SKM-1 treated with dmso at 0.1 percent for 144 hours (cell line): ENCODE measurements at regions not wholly inside any gene's neighbourhood (a gene's known extent, or its start where the extent isn't known, plus 50 kb on each side); places are given as distances from the start of the nearest gene placed in this dataset.

ENCODE experiments used
- DNase-seq: peaks from one replicate; lab custom pipeline; 2025; ENCODE audit not compliant: unreplicated experiment; lab: John Stamatoyannopoulos, UW

DNA sequence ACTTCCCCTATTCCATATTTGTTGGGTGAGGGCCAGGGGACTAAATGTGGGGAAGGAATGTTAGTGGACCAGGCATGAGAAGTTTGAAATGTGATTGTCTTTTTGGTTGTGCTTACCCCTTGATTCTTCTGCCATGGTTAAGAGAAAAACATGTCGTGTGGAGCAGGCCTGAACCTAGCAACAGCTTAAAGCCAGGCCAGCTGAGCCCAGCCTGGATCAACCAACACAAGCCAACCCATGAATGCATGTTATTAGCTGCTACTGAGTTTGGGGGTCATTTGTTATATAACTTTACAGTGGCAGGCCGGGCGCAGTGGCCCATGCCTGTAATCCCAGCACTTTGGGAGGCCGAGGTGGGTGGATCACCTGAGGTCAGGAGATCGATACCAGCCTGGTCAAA, 52.4 kb upstream of the TRIO start:
- DNase-seq: no peak

DNA sequence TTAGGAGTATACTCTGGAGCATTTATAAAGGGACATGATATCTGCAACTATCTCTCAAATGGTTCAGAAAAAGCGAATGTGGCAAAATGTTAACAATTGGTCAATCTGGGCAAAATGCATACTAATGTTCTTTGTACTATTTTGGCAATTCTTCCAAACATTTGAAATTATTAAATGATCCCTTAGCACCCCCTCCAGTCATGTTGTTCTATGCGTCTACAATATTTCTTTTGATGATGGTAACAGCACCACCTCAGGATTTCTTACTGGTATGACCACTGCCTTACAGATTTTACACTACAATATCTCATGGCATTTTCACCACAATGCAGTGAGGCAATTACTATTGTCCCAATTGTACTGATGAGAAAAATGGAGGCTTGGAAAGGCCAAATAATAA, 52.9 kb upstream of the TRIO start:
- no peak for DNase-seq

DNA sequence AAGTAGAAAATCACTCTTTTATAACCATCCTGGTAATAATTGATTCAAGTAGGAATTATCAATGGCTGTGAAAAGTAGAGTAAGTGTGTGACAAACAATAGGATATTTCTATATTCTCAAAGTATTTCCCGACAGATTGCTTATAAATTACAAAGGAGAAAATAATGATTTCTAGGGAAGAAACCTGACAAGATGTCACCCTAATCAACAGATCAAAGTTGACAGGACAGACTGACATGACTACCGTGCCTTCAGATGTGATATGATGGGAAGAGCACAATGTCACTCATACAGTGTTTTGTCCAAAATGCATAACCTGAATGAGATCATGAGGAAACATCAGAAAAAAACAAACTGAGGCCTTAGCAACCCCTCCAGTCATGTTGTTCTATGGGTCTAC, 53.9 kb upstream of the TRIO start:
- no peak for DNase-seq

DNA sequence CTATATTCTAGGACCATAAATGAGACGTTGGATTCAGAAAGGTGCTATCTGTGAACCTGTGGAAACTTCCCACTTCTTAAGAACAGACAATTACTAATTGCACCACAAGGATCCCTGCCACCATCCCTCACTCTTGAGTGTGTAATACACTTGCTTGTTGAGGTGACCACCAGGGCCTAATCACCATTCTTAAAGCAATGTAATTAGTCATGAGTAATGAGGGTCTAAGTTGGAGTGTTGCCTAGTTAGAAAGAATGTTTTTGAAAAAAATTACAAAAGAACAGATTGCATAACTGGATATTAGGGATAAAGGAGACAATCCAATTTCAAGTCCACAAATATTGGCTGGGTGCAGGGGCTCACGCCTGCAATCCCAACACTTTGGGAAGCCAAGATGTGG, 56.9 kb upstream of the TRIO start:
- no peak for DNase-seq

DNA sequence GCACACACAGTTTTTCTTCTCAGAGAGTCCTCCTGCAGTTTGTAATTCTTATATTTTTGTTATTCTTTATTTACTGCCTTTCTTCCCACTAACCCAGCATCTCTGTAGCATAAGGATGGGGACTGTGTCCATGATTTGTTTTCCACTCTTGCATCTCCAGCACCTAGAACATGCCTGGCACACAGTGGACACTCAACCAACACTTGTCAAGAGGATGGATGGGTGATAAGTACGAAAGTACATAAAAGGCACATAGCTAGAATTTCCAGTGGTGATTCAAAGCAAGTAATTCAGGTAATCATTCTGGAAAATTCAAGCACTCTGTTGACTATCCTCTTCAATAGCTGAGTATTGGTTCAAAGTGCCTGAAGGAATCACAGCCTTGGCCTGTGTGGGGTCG, 60.2 kb upstream of the TRIO start:
- DNase-seq: no peak

DNA sequence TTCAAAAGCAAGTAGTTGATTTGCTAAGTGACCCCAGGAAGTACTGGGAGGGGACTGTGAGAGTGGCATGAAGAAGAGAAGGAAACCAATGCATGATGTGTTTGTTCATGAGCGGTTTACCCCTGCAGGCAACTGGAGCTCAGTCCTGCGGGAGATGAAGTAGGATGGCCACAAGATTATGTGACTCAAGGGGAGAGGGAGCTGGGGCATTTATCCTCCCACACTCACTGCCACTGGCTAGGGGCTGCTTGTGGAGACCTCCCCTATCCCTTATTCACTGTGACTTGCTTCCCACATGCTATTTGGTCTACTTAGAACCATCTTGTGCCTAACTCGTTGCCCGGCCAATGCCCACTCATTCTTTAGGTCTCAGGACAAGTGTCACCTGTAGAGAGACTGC, 60.6 kb upstream of the TRIO start:
- no peak for DNase-seq

DNA sequence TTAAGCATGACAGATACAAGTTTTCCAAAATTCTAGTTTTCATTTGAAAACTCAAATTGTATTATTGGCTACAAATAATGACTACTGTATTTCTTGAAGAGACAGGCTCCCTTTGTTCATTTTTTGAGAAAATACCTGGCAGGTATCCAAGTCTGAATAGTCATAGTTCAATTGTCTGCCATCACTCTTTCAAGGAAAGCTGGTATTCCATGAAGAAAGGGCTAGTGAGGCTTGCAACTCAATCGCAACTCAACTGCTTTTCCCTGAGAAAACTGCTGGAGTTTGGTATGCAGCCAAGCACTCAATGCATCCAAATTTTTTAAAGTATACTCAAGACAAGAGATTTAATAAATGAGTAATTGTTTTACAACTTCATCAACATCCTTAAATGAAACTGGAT, 61.4 kb upstream of the TRIO start:
- DNase-seq: no peak

DNA sequence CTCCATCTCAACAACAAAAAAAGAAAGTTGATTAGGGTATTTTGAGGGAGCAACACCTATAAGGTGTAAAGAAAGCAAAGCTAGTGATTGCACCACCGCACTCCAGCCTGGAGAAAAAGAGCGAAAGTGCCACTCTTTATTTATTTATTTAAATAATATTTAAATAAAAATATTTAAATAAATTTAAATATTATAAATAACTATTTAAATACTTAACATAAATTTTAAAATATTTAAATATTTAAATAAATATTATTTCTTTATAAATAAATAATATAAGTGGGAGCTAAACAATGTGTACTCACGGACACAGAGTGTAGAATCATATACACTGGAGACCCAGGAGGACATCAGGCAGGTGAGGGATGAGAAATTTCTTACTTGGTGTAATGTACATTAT, 64.4 kb upstream of the TRIO start:
- no peak for DNase-seq

DNA sequence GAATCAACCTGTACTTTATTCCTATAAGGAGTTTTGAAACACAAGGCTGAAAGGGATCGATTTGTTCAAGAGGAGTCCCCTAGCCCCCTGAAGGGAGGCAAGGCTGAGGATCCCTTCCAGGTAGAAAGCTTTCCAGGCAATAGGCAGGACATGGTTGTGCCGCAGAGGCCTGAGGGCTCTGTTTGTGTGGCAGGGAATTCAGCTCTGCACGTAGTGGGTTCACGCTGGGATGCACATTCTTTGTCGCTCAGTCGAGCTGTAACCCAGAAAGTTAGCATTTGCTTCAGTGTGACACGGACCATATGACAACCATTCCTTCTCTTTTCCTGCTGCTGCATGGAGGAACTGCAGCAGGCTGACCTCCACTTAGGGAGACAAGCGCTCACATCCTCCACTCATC, 65.6 kb upstream of the TRIO start:
- no peak for DNase-seq

DNA sequence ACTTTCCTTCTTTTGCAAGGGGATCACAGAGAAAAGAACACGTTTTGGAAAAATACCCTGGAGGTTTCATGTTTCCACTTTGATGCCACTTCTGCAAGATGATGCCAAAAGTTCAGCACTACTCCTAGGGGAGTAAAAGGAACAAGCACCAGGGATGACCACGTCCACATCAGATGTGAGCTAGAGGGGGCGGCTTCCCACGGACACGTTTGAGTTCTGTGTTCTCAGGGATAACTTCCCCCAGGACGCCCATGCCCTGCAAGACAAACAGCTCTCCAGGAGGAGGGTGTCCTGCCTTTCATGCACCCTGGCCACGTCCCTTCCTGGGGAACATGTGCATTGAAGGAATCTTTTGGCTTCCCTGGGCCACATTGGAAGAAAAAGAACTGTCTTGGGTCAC, 66.6 kb upstream of the TRIO start:
- DNase-seq: no peak

DNA sequence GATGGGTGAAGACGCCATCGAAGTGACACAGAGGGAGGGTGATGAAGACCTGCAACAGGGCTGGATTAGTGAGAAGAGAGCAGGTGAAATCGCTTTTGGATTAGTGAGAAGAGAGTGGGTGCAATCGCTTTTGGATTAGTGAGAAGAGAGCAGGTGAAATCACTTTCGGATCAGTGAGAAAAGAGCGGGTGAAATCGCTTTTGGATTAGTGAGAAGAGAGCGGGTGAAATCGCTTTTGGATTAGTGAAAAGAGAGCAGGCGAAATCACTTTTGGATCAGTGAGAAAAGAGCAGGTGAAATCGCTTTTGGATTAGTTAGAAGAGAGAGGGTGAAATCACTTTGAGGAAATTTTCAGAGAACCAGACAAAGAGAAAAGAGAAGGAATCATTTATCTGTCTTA, 67.2 kb upstream of the TRIO start:
- no peak for DNase-seq

DNA sequence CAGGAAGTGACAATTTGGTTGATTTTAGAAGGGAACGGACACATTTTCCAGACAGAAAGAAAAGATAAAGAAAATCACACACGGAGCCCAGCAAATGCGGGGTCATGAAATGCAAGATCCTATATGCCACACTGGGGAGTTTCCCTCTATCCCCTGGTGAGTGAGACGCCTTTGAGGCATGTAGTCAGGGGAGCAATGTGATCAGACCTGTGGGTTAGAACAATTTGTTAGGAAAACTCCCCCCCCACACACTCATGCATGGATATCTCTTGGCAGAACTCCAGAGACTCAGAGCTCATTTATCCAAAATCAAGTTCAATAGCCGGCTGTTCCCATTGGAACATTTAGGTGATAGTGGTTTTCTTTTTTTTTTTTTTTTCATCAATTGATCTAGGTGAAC, 71.7 kb upstream of the TRIO start:
- DNase-seq: no peak

DNA sequence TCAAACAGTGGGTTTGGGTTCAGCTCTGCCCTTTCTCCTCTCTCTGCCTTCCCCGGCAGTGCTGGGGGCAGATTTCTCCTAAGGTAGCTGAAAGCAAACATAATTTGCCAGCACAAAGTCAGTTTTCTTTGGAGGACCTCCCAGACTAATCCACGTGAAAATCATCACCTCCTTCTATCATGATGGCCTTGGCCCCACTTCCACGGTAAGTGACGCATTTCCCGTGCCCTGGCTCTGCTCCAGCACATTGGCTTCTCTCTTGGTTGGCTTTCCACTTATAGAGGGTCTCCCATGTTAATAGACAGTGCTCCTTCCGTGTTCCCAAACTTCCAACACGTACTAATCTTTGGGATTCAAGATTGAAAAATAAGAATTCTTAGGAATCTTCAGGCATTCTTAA, 74.1 kb upstream of the TRIO start:
- no peak for DNase-seq

DNA sequence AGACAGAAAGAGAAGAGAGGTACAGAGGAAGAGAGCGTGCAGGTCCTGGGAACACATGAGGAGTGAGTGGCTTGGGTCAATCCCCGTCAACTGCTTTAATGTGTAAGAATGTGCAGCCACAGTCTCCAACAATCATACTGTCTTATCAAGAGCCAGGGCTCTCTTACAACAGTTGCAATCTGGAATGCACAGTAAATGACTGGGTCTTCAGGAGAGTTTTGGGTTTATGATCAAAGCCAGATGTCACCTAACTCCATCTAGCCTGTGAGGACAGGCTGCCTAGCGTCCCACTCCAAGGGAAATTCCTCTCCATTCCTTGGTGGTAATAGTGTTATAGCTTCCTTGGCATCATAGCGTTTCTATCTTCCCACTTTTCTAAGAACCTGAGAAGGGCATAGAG, 75.0 kb upstream of the TRIO start:
- no peak for DNase-seq

DNA sequence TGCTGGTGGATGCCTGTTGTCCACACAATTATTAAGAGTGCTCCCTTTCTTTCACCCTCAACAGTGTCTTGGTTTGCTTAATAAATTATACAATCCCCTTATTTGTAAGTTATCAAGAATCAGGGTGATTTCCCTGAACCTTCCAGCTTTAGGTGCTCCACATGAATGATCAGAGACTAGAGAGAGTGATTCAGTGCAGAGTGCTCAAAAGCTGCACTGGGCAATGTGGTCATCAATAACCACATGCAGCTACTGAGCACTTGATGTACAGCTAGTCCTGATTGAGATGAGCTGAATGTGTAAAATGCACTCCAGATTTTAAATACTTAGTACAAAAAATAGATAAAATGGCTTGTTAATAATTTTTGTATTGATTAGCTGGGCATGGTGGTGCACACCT, 76.8 kb upstream of the TRIO start:
- no peak for DNase-seq

DNA sequence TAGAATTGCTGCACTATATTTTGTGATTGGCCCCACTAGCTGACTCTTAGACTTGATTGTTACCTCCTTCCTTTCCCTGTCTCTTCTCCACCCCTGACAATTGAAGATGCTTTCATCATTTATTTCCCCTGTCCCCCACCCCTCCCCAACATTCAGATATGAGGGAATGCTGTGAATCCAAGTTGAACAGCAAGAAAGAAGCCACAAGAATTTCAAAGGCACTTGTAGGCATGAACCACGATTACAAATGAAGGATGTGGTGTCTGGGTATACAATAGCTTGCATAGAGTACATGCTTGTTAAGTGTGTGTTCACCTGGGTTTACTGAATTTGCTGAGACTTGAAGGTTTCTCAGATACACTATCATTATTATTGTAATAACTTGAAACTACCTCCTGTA, 78.3 kb upstream of the TRIO start:
- DNase-seq: no peak

DNA sequence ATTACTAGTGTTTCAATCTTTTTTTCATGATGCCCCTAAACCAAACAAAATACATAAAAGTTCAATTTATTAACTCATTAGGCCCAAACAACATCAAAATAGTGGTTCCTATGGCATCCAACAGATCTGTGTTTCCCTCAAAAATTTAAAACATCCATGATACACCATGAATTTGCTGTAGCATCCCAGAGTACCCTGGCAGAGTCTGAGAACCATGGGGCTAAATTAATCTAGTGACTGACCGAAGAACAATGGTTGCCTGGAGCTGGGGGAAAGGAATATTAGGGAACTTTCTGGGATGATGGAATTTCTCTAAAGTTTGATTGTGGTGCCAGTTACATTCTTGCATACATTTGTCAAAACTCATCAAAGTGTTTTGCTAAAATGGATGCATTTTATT, 79.5 kb upstream of the TRIO start:
- DNase-seq: no peak

DNA sequence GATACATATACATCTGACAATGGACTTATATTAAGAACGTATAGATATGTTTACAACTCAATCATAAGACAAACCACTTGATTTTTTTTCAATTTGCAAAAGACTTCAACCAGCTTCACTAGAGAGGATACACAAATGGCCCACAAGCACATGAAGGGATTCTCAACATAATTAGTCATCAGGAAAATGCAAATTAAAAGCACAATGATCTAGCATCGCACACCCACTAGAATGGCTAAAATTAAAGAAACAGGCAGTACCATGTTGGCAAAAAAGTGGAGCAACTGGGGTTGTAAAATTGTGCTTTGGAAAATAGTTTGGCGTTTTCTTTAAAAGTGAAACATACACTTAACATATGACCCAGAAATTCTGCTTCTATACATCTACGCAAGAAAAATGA, 80.0 kb upstream of the TRIO start:
- no peak for DNase-seq

DNA sequence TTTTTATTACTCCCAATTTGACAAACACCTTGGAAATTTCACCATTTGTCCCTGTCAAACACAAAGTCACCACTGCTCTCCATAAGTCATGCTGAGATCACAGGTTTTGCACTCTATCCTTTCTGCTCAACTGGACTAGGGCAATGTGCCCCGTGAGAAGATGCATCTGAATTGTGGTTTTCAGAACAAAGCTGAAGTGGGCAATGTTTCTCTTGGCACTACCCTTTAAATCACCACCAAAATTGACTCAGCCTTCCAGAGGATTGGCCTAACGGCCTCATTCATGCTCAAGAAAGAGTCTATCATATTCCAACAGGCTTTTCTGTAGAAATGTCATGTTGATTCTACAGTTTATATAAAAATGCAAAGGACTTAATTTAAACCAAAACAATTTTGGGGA, 81.0 kb upstream of the TRIO start:
- DNase-seq: no peak

DNA sequence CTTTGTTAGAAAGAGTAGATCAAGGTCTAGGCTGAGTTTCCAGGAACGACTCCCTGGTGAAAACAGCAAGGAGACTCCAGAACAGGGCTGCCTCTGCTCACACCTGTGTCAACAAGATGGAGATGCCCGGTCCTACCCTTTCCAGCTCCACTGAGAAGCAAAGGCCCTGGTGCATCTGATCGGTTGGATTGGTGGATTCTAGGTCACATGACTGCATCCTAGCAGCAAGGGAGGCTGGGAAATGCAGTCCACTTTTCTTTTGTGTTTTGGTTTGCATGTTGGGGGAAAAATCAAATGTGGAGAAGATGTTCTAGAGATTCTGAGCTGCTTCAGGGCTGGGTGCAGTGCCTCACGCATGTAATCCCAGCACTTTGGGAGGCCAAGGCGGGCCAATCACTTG, 82.0 kb upstream of the TRIO start:
- DNase-seq: no peak

DNA sequence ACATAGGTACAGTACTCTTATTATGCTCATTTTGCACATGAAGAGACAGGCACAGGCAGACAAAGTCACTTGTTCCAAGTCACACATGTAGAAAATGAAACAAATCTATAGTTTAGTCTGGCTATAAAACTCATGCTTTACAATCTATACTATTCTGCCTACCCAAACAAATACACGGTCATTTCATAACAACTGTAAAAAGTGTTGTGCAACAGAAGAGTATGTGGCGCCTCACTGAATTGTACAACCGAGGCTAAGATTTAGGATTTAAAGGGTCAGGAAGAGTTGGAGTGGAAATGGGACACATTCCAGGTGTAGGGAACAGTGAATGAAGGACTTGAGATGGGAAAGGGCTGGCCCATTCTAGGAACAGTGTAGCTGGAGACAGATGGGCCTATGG, 82.9 kb upstream of the TRIO start:
- DNase-seq: no peak

DNA sequence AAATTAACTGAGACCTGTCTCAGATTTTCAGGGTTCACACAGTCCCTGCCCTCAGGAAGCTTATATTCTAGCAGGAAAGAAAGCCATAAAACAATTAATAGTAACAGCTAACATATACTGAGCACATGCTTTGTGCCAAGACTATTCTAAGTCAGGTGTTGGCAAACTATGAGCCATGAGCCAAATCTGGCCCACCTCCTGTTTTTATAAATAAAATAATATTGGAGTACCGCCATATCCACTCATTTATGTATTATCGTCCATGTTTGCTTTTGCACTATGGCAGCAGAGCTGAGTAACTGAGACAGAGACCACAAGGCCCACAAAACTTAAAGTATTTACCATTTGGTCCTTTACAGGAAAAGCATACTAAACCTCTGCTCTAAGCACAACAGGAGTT, 83.3 kb upstream of the TRIO start:
- DNase-seq: no peak

DNA sequence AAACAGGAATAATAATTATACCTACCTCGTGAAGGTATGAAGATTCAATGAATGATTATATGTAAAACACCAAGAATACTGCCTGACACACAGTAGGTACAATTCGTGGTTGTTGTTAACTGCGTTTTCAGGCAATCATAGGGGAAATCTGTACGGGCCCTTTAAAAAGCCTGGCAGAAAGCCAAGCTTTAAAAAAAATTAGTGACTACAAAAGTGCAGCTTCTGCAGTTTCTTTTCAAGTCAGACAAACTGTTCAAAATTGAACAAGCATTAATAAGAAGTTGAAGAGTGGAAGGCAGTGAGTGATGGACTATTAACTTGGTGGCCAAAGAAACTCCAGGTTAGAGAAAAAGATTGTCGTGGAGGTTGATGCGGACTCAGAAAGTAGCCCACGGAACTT, 85.9 kb upstream of the TRIO start:
- no peak for DNase-seq

DNA sequence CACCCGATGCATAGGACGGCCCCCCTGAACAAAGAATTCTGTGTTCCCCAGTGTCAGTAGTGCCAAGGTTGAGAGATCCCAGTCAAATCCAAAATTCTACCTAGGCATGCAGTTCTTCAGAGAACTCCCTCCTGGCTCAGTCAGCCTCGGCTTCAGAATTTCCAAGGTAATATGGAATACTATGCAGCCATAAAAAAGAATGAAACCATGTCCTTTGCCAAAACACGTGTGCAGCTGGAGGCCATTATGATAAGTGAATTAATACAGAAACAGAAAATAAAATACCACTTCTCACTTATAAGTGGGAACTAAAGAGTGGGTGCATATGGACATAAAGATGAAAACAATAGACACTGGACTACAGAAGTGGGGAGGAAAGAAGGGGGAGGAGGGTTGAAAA, 87.1 kb upstream of the TRIO start:
- DNase-seq: no peak
